SU-DHL-6 (cell line): ENCODE measurements at regions not wholly inside any gene's neighbourhood (a gene's known extent, or its start where the extent isn't known, plus 50 kb on each side); places are given as distances from the start of the nearest gene placed in this dataset.

Source experiments
- CTCF ChIP-seq: fragments of 200-600 bp; sonication (generic); IDR thresholded peaks from one replicate; pipeline ENCODE4 v1.5.1; 2017; ENCODE audit warnings: antibody characterized with exemption, mild to moderate bottlenecking, low read length, moderate library complexity; ENCODE audit not compliant: insufficient read depth, poor library complexity, severe bottlenecking
- EZH2phosphoT487 ChIP-seq: fragments of 200-600 bp; sonication (generic), shearing (Covaris generic); conservative IDR thresholded peaks from 2 replicates; pipeline ENCODE4 v1.6.1; 2018; ENCODE audit warnings: mild to moderate bottlenecking, antibody characterized with exemption, low read length, moderate library complexity, mixed read lengths

GRCh38 chr7:68542831-68543230, 1055.4 kb upstream of the AUTS2 start:
- TF ChIP-seq CTCF (no peak), EZH2phosphoT487 (no peak)
